ENCODE measurements at regions not wholly inside any gene's neighbourhood (a gene's known extent, or its start where the extent isn't known, plus 50 kb on each side); places are given as distances from the start of the nearest gene placed in this dataset.

DNA sequence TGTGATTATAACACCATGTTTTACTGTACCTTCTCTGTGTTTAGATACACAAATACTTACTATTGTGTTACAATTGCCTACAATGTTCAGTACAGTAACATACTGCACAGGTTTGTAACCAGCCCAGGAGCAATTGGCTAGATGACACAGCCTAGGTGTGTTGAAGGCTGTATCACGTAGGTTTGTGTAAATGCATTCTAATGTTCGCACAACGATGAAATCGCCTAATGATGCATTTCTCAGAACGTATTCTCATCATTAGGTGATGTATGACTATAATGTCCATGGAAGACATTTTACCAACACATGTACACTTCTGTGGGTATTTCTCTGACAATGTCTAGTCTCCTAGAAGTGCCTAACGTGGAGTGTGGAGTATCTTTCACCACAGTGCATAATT, 165.9 kb upstream of the KLF7 start:
- TF ChIP-seq, protein P1, sequence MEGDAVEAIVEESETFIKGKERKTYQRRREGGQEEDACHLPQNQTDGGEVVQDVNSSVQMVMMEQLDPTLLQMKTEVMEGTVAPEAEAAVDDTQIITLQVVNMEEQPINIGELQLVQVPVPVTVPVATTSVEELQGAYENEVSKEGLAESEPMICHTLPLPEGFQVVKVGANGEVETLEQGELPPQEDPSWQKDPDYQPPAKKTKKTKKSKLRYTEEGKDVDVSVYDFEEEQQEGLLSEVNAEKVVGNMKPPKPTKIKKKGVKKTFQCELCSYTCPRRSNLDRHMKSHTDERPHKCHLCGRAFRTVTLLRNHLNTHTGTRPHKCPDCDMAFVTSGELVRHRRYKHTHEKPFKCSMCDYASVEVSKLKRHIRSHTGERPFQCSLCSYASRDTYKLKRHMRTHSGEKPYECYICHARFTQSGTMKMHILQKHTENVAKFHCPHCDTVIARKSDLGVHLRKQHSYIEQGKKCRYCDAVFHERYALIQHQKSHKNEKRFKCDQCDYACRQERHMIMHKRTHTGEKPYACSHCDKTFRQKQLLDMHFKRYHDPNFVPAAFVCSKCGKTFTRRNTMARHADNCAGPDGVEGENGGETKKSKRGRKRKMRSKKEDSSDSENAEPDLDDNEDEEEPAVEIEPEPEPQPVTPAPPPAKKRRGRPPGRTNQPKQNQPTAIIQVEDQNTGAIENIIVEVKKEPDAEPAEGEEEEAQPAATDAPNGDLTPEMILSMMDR (IDR thresholded peaks at IDR 0.05; ENCODE audit: insufficient read depth, low read length, poor library complexity, severe bottlenecking), result no peak
- no peak for TF ChIP-seq EZH2phosphoT487 (conservative IDR thresholded peaks at IDR 0.05; ENCODE audit: low read length)

Data from SU-DHL-6 (cell line).